ENCODE measurements at regions not wholly inside any gene's neighbourhood (a gene's known extent, or its start where the extent isn't known, plus 50 kb on each side); places are given as distances from the start of the nearest gene placed in this dataset.

DNA sequence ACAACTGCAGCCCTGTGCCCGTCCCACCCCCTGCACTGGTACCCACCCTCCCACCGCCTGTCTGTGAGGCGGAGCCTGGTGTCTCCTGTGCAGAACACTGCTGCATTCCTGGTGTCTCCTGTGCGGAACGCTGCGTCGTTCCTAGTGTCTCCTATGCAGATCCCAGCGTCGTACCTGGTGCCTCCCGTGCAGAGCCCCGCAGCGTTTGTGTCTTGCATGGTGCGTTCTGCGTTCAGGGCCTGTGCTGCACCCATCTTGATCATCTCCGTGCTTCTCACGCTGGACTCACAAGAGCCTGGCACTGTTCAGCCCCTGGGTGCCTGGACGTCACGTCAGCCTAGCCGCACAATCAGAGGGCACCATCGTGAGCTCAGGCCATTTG is 248.6 kb upstream of the SALL3 start:
- Histone ChIP-seq H3K27ac (no peak overlapping the region), H3K4me3 (no peak overlapping the region), H3K9me3 (no peaks in the 10 kb centered on the region), H3K36me3 (no peaks in the 10 kb centered on the region), H3K27me3 (peaks cover 0 to 23% (median 9%) of the 10 kb centered on the region in 3 donors), H3K4me1 (no peaks in the 10 kb centered on the region)
- WGBS, 2 donors: 71 to 72% methylated on average over 20 of the region's 20 CpGs
- peak; percentile 40 for DNase-seq
- intact Hi-C loops (cut with DNase I): no loop called here
- TF ChIP-seq POLR2AphosphoS5 (IDR thresholded peaks at IDR 0.05): no peak
- TF ChIP-seq POLR2A (IDR thresholded peaks at IDR 0.05): no peak
- TF ChIP-seq, protein P1, sequence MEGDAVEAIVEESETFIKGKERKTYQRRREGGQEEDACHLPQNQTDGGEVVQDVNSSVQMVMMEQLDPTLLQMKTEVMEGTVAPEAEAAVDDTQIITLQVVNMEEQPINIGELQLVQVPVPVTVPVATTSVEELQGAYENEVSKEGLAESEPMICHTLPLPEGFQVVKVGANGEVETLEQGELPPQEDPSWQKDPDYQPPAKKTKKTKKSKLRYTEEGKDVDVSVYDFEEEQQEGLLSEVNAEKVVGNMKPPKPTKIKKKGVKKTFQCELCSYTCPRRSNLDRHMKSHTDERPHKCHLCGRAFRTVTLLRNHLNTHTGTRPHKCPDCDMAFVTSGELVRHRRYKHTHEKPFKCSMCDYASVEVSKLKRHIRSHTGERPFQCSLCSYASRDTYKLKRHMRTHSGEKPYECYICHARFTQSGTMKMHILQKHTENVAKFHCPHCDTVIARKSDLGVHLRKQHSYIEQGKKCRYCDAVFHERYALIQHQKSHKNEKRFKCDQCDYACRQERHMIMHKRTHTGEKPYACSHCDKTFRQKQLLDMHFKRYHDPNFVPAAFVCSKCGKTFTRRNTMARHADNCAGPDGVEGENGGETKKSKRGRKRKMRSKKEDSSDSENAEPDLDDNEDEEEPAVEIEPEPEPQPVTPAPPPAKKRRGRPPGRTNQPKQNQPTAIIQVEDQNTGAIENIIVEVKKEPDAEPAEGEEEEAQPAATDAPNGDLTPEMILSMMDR (IDR thresholded peaks at IDR 0.05): no peak
- no peak for TF ChIP-seq EP300 (IDR thresholded peaks at IDR 0.05)

DNA sequence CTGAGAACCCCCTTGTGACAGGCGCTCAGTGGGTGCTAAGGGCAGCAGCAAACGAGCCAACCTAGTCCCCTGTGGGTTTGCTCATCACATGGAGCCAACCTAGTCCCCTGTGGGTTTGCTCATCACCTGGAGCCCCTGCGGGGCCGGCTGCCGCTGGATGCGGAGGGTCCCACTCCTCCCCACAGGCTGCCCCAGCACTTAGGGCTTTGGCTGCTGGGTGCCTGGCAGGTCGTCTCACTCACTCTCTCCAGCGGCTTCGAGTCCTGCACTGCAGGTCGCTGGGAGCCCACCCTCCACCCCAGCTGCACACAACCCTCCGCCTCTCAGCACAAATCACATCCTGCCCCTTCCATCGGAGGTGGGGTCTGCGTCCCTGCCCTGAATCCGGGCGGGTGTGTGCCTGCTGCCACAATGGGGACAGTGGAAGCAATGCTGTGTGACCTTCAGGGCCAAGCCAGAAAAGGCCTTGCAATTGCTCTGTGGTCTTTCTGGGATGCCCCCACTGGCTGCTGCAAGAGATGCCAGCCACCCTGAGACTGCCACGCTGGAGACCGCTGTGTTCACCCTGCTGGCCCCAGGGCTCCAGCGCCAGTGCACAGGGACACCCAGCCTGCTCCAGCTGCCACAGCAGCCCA is 248.1 kb upstream of the SALL3 start:
- Histone ChIP-seq H3K27ac (no peak overlapping the region), H3K36me3 (no peaks in the 10 kb centered on the region), H3K27me3 (peaks cover 0 to 23% (median 9%) of the 10 kb centered on the region in 3 donors), H3K4me1 (no peaks in the 10 kb centered on the region), H3K9me3 (no peaks in the 10 kb centered on the region), H3K4me3 (no peak overlapping the region)
- no peak for DNase-seq
- intact Hi-C loops (cut with DNase I): no loop called here
- TF ChIP-seq, protein P1 (IDR thresholded peaks at IDR 0.05): no peak
- TF ChIP-seq POLR2A (IDR thresholded peaks at IDR 0.05) (no peak), POLR2AphosphoS5 (IDR thresholded peaks at IDR 0.05) (no peak), EP300 (IDR thresholded peaks at IDR 0.05) (no peak)
- WGBS, 2 donors: 84 to 88% methylated on average over 18 of the region's 18 CpGs

DNA sequence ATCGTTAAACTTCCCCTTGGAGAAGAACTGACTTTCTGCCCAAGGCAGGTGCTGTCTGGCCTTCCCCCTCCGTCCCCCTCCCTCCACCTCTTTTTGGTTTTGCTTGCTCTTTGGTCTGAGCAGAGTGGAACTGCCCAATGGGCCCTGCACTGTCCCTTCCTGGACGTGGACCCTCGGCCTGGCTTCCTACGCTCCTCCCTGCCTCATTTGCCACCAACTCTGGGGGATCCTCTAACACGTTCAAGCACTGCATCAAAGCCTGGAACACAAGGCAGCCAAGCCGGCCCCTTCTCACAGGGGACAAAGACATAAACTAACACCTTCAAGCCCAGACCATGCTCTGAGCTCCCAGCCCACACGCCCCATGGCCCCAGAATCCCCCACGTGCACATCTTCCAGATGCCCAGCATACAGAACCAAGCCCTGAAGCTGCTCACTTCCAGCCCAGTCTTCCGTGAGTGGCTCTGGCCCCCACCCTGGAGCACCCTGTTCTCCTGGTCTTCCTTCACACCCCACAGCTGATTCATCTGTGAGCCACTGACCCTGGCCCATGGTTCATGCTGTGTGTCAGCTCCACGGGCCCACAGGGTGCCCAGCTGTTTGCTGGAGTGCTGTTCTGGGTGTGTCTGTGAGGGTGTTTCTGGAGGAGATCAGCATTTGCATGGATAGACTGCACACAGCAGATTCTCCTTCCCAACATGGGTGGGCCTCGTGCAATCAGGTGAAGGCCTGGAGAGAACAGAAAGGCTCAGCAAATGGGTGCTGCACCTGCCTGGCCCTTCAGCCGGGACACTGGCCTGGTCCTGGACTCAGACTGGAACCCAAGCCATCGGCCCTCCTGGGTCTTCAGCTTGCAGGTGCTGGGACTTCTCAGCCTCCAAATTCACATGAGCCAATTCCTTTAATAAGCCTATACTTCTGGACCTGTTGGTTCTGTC is 247.1 kb upstream of the SALL3 start:
- Histone ChIP-seq H3K4me1 (no peaks in the 10 kb centered on the region), H3K36me3 (no peaks in the 10 kb centered on the region), H3K27me3 (peaks cover 0 to 23% (median 9%) of the 10 kb centered on the region in 3 donors), H3K27ac (no peak overlapping the region), H3K4me3 (no peak overlapping the region), H3K9me3 (no peaks in the 10 kb centered on the region)
- peak; percentile 17 for DNase-seq
- no peak for TF ChIP-seq POLR2AphosphoS5 (IDR thresholded peaks at IDR 0.05)
- TF ChIP-seq POLR2A (IDR thresholded peaks at IDR 0.05): no peak
- whole genome bisulfite sequencing, 2 donors: 72 to 81% methylated on average over 14 of the region's 14 CpGs
- intact Hi-C loops (cut with DNase I): no loop called here

DNA sequence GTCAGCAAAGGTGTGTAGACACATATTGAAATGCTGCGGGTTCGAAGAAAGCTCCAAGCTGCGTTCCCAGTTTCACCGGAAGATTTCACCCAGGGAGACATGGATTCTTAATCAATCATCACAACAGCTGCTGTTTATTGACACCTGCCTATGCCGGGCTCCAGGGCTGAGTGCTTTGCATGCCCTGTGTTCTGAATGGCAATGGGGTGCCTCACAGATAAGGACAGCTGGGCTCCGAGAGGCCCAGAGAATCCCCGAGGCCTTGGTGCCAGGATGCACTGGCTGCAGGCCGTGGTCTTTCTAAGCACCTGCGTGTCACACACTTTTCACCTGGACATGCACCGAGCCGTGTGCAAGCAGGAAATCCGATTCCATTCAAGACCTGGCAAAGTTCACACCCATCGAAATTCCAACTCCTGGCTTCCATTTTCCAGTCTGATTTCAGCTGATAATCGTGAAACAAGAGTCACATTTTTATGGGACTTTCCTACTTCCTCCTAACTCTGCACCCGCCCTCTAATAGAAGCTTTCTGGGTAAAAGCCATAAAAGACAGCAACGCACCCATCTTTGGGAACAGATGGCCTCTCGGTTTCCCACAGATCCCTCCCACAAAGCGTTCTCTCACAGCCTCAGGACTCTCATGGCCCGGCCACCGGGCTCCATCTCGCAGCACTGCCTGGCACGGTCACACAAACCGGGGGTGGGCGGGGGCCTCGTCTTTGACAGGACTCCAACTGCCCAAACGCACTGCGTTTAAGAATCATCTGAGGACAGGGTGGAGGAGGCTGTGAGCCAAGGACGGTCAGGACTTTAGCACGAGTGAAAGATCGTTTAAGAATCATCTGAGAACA is 245.6 kb upstream of the SALL3 start:
- Histone ChIP-seq H3K36me3 (no peaks in the 10 kb centered on the region), H3K4me3 (no peak overlapping the region), H3K4me1 (no peaks in the 10 kb centered on the region), H3K9me3 (no peaks in the 10 kb centered on the region), H3K27me3 (peaks cover 0 to 23% (median 9%) of the 10 kb centered on the region in 3 donors), H3K27ac (no peak overlapping the region)
- DNase-seq: no peak
- intact Hi-C loops (cut with DNase I): no loop called here
- 45 to 76% methylated on average over 30 of the region's 30 CpGs for WGBS, 2 donors
- TF ChIP-seq, protein P1 (IDR thresholded peaks at IDR 0.05): no peak
- TF ChIP-seq POLR2A (IDR thresholded peaks at IDR 0.05): no peak
- no peak for TF ChIP-seq EP300 (IDR thresholded peaks at IDR 0.05)
- TF ChIP-seq POLR2AphosphoS5 (IDR thresholded peaks at IDR 0.05): no peak

DNA sequence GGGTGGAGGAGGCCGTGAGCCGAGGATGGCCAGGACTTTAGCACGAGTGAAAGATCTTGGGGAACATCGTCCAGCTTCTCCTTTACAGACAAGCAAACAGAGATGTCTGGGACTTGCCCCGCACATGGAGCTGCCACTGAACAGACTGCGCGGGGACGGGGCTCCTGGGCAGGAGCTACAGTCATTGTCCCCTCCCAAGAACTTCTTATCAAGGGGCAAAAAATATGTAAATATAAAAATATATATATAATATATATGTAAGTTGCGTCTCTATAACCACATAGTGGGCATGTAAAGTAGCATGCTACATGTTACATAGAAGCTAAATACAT is 245.0 kb upstream of the SALL3 start:
- no peaks in the 10 kb centered on the region for H3K36me3 ChIP-seq
- no peak for DNase-seq
- no peak overlapping the region for H3K27ac ChIP-seq
- no peak overlapping the region for H3K4me3 ChIP-seq
- 72 to 87% methylated on average over 9 of the region's 9 CpGs for WGBS, 2 donors
- no peaks in the 10 kb centered on the region for H3K9me3 ChIP-seq
- intact Hi-C loops (cut with DNase I): no loop called here
- H3K27me3 ChIP-seq: peaks cover 0 to 23% (median 9%) of the 10 kb centered on the region in 3 donors
- no peaks in the 10 kb centered on the region for H3K4me1 ChIP-seq
- TF ChIP-seq EP300 (IDR thresholded peaks at IDR 0.05) (no peak), POLR2A (IDR thresholded peaks at IDR 0.05) (no peak), POLR2AphosphoS5 (IDR thresholded peaks at IDR 0.05) (no peak)
- TF ChIP-seq, protein P1 (IDR thresholded peaks at IDR 0.05): no peak

Measured in sigmoid colon (tissue), 6 donors.